ENCODE measurements at regions not wholly inside any gene's neighbourhood (a gene's known extent, or its start where the extent isn't known, plus 50 kb on each side); places are given as distances from the start of the nearest gene placed in this dataset.

DNA sequence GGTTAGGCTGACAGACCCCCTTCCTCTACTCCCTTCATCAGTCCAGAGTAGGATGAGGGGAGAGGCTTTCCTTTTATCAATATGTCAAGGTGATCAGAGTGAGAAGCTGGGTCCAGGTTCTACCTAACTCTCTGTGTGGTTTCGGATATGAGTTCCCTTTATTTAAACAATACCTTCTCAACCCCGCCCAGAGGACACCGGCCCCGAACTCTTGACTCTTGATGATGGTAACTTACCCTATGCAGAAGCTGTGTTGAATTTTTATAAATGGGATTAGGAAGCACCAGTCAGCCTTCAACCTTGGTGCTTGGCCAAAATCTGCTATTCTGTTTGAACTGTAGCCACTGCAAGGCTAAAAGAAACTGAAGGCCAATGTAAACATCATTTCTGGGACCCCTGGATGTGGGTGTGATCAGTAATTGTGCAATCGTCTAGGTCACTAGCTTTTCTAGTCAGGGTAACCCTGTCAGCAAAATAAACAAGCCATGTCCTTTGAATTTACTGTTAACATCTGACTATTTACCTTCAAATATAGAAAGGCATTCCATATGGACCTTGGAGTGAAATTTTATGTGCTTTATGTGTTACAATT is 398.3 kb downstream of the SEC16B start (continued):
- TF ChIP-seq, protein P1, sequence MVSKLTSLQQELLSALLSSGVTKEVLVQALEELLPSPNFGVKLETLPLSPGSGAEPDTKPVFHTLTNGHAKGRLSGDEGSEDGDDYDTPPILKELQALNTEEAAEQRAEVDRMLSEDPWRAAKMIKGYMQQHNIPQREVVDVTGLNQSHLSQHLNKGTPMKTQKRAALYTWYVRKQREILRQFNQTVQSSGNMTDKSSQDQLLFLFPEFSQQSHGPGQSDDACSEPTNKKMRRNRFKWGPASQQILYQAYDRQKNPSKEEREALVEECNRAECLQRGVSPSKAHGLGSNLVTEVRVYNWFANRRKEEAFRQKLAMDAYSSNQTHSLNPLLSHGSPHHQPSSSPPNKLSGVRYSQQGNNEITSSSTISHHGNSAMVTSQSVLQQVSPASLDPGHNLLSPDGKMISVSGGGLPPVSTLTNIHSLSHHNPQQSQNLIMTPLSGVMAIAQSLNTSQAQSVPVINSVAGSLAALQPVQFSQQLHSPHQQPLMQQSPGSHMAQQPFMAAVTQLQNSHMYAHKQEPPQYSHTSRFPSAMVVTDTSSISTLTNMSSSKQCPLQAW (CRISPR knock-in tag; IDR thresholded peaks at IDR 0.05): peak; percentile 58; the same call in 1 of the 2 replicates
- TF ChIP-seq NCOA1 (CRISPR knock-in tag; IDR thresholded peaks at IDR 0.05) (0 out of 2 replicates have a peak, but pooled peaks have one; percentile 53), PPARG (CRISPR knock-in tag; conservative IDR thresholded peaks at IDR 0.05) (peak; percentile 58), SCMH1 (CRISPR knock-in tag; IDR thresholded peaks at IDR 0.05; ENCODE audit: borderline replicate concordance) (no peak), ZBTB20 (CRISPR knock-in tag; IDR thresholded peaks at IDR 0.05; ENCODE audit: borderline replicate concordance, low read depth) (peak; percentile 99), FOXO1 (CRISPR knock-in tag; IDR thresholded peaks at IDR 0.05) (peak; percentile 93), KDM1A (CRISPR knock-in tag; IDR thresholded peaks at IDR 0.05) (peak; percentile 36; the same call in 1 of the 2 replicates), SOX5 (CRISPR knock-in tag; IDR thresholded peaks at IDR 0.05; ENCODE audit: borderline replicate concordance) (peak; percentile 91), FOXK2 (IDR thresholded peaks at IDR 0.05) (0 out of 2 replicates have a peak, but pooled peaks have one; percentile 43), TARDBP (CRISPR knock-in tag; IDR thresholded peaks at IDR 0.05) (peak; percentile 82; the same call in 1 of the 2 replicates), KDM3A (CRISPR knock-in tag; IDR thresholded peaks at IDR 0.05; ENCODE audit: low read depth) (0 out of 2 replicates have a peak, but pooled peaks have one; percentile 21), SP5 (CRISPR knock-in tag; IDR thresholded peaks at IDR 0.05; ENCODE audit: borderline replicate concordance, low read depth) (peak; percentile 38; the same call in 1 of the 2 replicates), HHEX (CRISPR knock-in tag; IDR thresholded peaks at IDR 0.05) (peak; percentile 47; the same call in 1 of the 2 replicates), ZNF101 (CRISPR knock-in tag; IDR thresholded peaks at IDR 0.05; ENCODE audit: borderline replicate concordance, low read depth) (no peak)
- TF ChIP-seq, protein P2, sequence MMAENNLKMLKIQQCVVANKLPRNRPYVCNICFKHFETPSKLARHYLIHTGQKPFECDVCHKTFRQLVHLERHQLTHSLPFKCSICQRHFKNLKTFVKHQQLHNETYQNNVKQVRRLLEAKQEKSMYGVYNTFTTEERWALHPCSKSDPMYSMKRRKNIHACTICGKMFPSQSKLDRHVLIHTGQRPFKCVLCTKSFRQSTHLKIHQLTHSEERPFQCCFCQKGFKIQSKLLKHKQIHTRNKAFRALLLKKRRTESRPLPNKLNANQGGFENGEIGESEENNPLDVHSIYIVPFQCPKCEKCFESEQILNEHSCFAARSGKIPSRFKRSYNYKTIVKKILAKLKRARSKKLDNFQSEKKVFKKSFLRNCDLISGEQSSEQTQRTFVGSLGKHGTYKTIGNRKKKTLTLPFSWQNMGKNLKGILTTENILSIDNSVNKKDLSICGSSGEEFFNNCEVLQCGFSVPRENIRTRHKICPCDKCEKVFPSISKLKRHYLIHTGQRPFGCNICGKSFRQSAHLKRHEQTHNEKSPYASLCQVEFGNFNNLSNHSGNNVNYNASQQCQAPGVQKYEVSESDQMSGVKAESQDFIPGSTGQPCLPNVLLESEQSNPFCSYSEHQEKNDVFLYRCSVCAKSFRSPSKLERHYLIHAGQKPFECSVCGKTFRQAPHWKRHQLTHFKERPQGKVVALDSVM (CRISPR knock-in tag; IDR thresholded peaks at IDR 0.05): no peak
- TF ChIP-seq, protein P3, sequence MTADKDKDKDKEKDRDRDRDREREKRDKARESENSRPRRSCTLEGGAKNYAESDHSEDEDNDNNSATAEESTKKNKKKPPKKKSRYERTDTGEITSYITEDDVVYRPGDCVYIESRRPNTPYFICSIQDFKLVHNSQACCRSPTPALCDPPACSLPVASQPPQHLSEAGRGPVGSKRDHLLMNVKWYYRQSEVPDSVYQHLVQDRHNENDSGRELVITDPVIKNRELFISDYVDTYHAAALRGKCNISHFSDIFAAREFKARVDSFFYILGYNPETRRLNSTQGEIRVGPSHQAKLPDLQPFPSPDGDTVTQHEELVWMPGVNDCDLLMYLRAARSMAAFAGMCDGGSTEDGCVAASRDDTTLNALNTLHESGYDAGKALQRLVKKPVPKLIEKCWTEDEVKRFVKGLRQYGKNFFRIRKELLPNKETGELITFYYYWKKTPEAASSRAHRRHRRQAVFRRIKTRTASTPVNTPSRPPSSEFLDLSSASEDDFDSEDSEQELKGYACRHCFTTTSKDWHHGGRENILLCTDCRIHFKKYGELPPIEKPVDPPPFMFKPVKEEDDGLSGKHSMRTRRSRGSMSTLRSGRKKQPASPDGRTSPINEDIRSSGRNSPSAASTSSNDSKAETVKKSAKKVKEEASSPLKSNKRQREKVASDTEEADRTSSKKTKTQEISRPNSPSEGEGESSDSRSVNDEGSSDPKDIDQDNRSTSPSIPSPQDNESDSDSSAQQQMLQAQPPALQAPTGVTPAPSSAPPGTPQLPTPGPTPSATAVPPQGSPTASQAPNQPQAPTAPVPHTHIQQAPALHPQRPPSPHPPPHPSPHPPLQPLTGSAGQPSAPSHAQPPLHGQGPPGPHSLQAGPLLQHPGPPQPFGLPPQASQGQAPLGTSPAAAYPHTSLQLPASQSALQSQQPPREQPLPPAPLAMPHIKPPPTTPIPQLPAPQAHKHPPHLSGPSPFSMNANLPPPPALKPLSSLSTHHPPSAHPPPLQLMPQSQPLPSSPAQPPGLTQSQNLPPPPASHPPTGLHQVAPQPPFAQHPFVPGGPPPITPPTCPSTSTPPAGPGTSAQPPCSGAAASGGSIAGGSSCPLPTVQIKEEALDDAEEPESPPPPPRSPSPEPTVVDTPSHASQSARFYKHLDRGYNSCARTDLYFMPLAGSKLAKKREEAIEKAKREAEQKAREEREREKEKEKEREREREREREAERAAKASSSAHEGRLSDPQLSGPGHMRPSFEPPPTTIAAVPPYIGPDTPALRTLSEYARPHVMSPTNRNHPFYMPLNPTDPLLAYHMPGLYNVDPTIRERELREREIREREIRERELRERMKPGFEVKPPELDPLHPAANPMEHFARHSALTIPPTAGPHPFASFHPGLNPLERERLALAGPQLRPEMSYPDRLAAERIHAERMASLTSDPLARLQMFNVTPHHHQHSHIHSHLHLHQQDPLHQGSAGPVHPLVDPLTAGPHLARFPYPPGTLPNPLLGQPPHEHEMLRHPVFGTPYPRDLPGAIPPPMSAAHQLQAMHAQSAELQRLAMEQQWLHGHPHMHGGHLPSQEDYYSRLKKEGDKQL (CRISPR knock-in tag; IDR thresholded peaks at IDR 0.05; ENCODE audit: low read depth): peak; percentile 85
- TF ChIP-seq, protein P4, sequence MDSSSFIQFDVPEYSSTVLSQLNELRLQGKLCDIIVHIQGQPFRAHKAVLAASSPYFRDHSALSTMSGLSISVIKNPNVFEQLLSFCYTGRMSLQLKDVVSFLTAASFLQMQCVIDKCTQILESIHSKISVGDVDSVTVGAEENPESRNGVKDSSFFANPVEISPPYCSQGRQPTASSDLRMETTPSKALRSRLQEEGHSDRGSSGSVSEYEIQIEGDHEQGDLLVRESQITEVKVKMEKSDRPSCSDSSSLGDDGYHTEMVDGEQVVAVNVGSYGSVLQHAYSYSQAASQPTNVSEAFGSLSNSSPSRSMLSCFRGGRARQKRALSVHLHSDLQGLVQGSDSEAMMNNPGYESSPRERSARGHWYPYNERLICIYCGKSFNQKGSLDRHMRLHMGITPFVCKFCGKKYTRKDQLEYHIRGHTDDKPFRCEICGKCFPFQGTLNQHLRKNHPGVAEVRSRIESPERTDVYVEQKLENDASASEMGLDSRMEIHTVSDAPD (CRISPR knock-in tag; IDR thresholded peaks at IDR 0.05): peak; percentile 34; the same call in 1 of the 2 replicates

Data from HepG2 (cell line).